SK-N-SH (cell line): ENCODE measurements at regions not wholly inside any gene's neighbourhood (a gene's known extent, or its start where the extent isn't known, plus 50 kb on each side); places are given as distances from the start of the nearest gene placed in this dataset.

Source experiments
- CTCF ChIA-PET: fragments of 300-600, 350-600 bp; formaldehyde crosslinking; extraction: SDS; loops from one replicate; lab custom pipeline; 2021; lab: Yijun Ruan, JAX
- POLR2A ChIA-PET: fragments of 350-600 bp; sonication (Branson Sonifier 250); formaldehyde crosslinking; extraction: SDS; loops from one replicate; lab custom pipeline; 2020; ENCODE audit warnings: antibody characterized with exemption, inconsistent platforms; lab: Yijun Ruan, JAX
- DNase-seq: peaks from one replicate; pipeline ENCODE4 v3.0.0; 2012
- H2AFZ ChIP-seq: fragments of 200-600 bp; sonication (generic); 2 replicates; pipeline ENCODE4 v1.8.1; 2016; ENCODE audit warnings: antibody characterized with exemption, mild to moderate bottlenecking, low read depth
- H3F3A ChIP-seq: fragments of 200-600 bp; sonication (generic); replicated peaks from 2 replicates; pipeline ENCODE3; 2016; ENCODE audit warnings: antibody characterized with exemption, mild to moderate bottlenecking; ENCODE audit not compliant: insufficient read depth
- H3K27ac ChIP-seq, 2 experiments: fragments of 200-500 bp in 1 of 2; fragments of 200-600 bp in 1 of 2; sonication (Bioruptor generic) in 1 of 2; sonication (generic), shearing (Covaris generic) in 1 of 2; 2 replicates each; pipeline versions ENCODE4 v1.5.1 to v1.6.1; 2014 to 2016; ENCODE audit warnings: low read depth in 2 of 2, inconsistent platforms in 1 of 2, low read length in 1 of 2, mild to moderate bottlenecking in 1 of 2, mixed read lengths in 1 of 2
- H3K27me3 ChIP-seq: fragments of 200-600 bp; sonication (generic), shearing (Covaris generic); 2 replicates; pipeline ENCODE4 v1.6.1; 2016; ENCODE audit warnings: mixed run types; ENCODE audit not compliant: insufficient read depth
- H3K36me3 ChIP-seq, 2 experiments: fragments of 200-500 bp in 1 of 2; fragments of 200-600 bp in 1 of 2; sonication (Bioruptor generic) in 1 of 2; sonication (generic) in 1 of 2; replicated peaks in 1 of 2; 2 replicates each; pipeline versions ENCODE3 to v1.5.1; 2014 to 2016; ENCODE audit warnings: low read length in 1 of 2, mild to moderate bottlenecking in 1 of 2; ENCODE audit not compliant: insufficient read depth in 2 of 2, control insufficient read depth in 1 of 2
- H3K4me1 ChIP-seq, 2 experiments: fragments of 200-500 bp in 1 of 2; fragments of 200-600 bp in 1 of 2; sonication (Bioruptor generic) in 1 of 2; sonication (generic), shearing (Covaris generic) in 1 of 2; 2 replicates each; pipeline versions ENCODE4 v1.5.1 to v1.6.1; 2014 to 2016; ENCODE audit warnings: low read depth in 1 of 2, low read length in 1 of 2, mixed run types in 1 of 2; ENCODE audit not compliant: insufficient read depth in 2 of 2, control insufficient read depth in 1 of 2
- H3K4me2 ChIP-seq: fragments of 200-600 bp; sonication (generic), shearing (Covaris generic); 2 replicates; pipeline ENCODE4 v1.6.1; 2017; ENCODE audit warnings: mixed run types
- H3K4me3 ChIP-seq, 2 experiments: fragments of 200-500 bp in 1 of 2; fragments of 200-600 bp in 1 of 2; sonication (Bioruptor generic) in 1 of 2; sonication (generic), shearing (Covaris generic) in 1 of 2; 2 replicates each; pipeline versions ENCODE4 v1.5.1 to v1.8.1; 2014 to 2016; ENCODE audit warnings: low read depth in 2 of 2, inconsistent platforms in 1 of 2, low read length in 1 of 2, mild to moderate bottlenecking in 1 of 2, mixed read lengths in 1 of 2, moderate library complexity in 1 of 2
- H3K79me2 ChIP-seq: fragments of 200-600 bp; sonication (generic); 2 replicates; pipeline ENCODE4 v1.8.1; 2017; ENCODE audit warnings: mild to moderate bottlenecking; ENCODE audit not compliant: insufficient read depth
- H3K9ac ChIP-seq: fragments of 200-600 bp; sonication (generic); 2 replicates; pipeline ENCODE4 v1.6.1; 2017; ENCODE audit warnings: mixed run types
- H3K9me2 ChIP-seq: fragments of 200-600 bp; sonication (generic); 2 replicates; pipeline ENCODE4 v1.6.1; 2017; ENCODE audit warnings: mixed run types
- H3K9me3 ChIP-seq: fragments of 200-600 bp; sonication (generic); 2 replicates; pipeline ENCODE4 v1.6.1; 2017; ENCODE audit warnings: mixed run types, mild to moderate bottlenecking, moderate library complexity
- H4K20me1 ChIP-seq: fragments of 200-600 bp; sonication (generic); 2 replicates; pipeline ENCODE4 v1.6.1; 2017; ENCODE audit warnings: mild to moderate bottlenecking, mixed run types; ENCODE audit not compliant: insufficient read depth
- CTCF ChIP-seq: fragments of 200-600 bp; sonication (generic); IDR thresholded peaks from 2 replicates; pipeline ENCODE4 v1.6.1; 2017; ENCODE audit warnings: antibody characterized with exemption, mild to moderate bottlenecking, moderate library complexity
- ELF1 ChIP-seq: IDR thresholded peaks from 2 replicates; pipeline ENCODE4 v1.4.0; 2012
- EP300 ChIP-seq, 2 experiments: IDR thresholded peaks; 2 replicates each; pipeline versions ENCODE4 v1.4.0 to v1.6.1; 2012; ENCODE audit warnings: borderline replicate concordance in 1 of 2, low read depth in 1 of 2, low read length in 1 of 2
- FOXM1 ChIP-seq: IDR thresholded peaks from 2 replicates; pipeline ENCODE4 v1.4.0; 2012; ENCODE audit warnings: low read depth, mild to moderate bottlenecking
- GATA2 ChIP-seq: sonication (generic); formaldehyde crosslinking; IDR thresholded peaks from 2 replicates; pipeline ENCODE4 v1.5.0; 2020; ENCODE audit warnings: mild to moderate bottlenecking, missing genetic modification reagents
- JUND ChIP-seq: IDR thresholded peaks from 2 replicates; pipeline ENCODE4 v1.4.0; 2012
- MAX ChIP-seq: IDR thresholded peaks from 2 replicates; pipeline ENCODE4 v1.4.0; 2012; ENCODE audit warnings: low read depth
- MEF2A ChIP-seq: IDR thresholded peaks from 2 replicates; pipeline ENCODE4 v1.4.0; 2012; ENCODE audit warnings: low read depth, borderline replicate concordance
- MXI1 ChIP-seq: IDR thresholded peaks from 2 replicates; pipeline ENCODE4 v1.6.1; 2012; ENCODE audit warnings: mild to moderate bottlenecking, low read depth, low read length, improper control_type of control experiment
- PBX3 ChIP-seq: IDR thresholded peaks from 2 replicates; pipeline ENCODE4; 2012
- RCOR1 ChIP-seq: fragments of 150-350 bp; IDR thresholded peaks from 2 replicates; pipeline ENCODE4 v1.6.1; 2017; ENCODE audit warnings: antibody characterized with exemption, low read length
- RFX5 ChIP-seq: IDR thresholded peaks from 2 replicates; pipeline ENCODE4 v1.6.1; 2012; ENCODE audit warnings: mild to moderate bottlenecking, improper control_type of control experiment, low read length
- RXRA ChIP-seq: IDR thresholded peaks from 2 replicates; pipeline ENCODE4 v1.4.0; 2012; ENCODE audit warnings: low read depth, mild to moderate bottlenecking, borderline replicate concordance
- SIN3A ChIP-seq: IDR thresholded peaks from 2 replicates; pipeline ENCODE4 v1.6.1; 2012; ENCODE audit warnings: low read depth, mild to moderate bottlenecking, low read length, moderate library complexity, borderline replicate concordance
- SMC3 ChIP-seq: IDR thresholded peaks from 2 replicates; pipeline ENCODE4 v1.6.1; 2012; ENCODE audit warnings: low read depth, low read length, improper control_type of control experiment
- TAF1 ChIP-seq: IDR thresholded peaks from 2 replicates; pipeline ENCODE4 v1.6.1; 2012; ENCODE audit warnings: low read depth, mild to moderate bottlenecking, low read length, moderate library complexity, borderline replicate concordance
- WGBS: methylation state at CpG from one replicate; pipeline ENCODE4 v1.1.6; 2017; ENCODE audit warnings: low lambda C conversion rate; 5-methylcytosine and 5-hydroxymethylcytosine counted together
- TF ChIP-seq, protein P1 (sequence below): IDR thresholded peaks from 2 replicates; pipeline ENCODE4 v1.6.1; 2012; ENCODE audit warnings: mild to moderate bottlenecking, low read depth, low read length, moderate library complexity
- TF ChIP-seq, protein P2 (sequence below): IDR thresholded peaks from 2 replicates; pipeline ENCODE4 v1.4.0; 2012; ENCODE audit warnings: low read depth, borderline replicate concordance

DNA sequence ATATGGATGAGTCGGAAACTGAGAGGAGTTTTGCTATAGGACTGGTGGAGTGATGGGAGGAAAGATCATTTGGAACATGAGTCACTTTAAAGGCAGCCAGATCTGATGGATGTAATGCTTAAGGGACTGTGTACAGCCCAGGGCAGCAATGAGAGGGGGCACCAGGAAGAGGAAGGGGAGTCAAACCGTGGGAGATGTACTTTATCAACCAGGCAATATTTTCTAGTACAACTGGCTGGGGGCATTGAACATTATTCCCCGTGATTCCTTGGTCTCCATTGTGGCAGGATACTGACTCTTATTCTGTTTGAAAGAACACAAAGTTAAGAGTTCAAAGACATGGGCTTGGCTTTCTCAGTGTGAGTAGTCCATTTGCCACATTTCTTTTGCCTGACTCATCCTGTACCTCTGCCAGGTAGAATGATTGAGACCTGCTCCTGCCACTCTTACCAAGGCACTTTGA, 268.2 kb upstream of the NR5A2 start:
- H2AFZ ChIP-seq: no peak overlapping the region
- no peaks in the 10 kb centered on the region for H3K9me3 ChIP-seq
- H4K20me1 ChIP-seq: no peaks in the 10 kb centered on the region
- H3K27ac ChIP-seq: no peak overlapping the region
- no peaks in the 10 kb centered on the region for H3K4me1 ChIP-seq
- POLR2A ChIA-PET: no interaction called here
- no peak overlapping the region for H3K4me3 ChIP-seq
- 26% methylated on average over 3 of the region's 3 CpGs for WGBS
- TF ChIP-seq JUND: no peak; the same call in 1 of the 2 replicates
- no peak for TF ChIP-seq RFX5
- TF ChIP-seq MEF2A: no peak
- no peak for TF ChIP-seq ELF1
- TF ChIP-seq TAF1: no peak
- TF ChIP-seq, protein P1, sequence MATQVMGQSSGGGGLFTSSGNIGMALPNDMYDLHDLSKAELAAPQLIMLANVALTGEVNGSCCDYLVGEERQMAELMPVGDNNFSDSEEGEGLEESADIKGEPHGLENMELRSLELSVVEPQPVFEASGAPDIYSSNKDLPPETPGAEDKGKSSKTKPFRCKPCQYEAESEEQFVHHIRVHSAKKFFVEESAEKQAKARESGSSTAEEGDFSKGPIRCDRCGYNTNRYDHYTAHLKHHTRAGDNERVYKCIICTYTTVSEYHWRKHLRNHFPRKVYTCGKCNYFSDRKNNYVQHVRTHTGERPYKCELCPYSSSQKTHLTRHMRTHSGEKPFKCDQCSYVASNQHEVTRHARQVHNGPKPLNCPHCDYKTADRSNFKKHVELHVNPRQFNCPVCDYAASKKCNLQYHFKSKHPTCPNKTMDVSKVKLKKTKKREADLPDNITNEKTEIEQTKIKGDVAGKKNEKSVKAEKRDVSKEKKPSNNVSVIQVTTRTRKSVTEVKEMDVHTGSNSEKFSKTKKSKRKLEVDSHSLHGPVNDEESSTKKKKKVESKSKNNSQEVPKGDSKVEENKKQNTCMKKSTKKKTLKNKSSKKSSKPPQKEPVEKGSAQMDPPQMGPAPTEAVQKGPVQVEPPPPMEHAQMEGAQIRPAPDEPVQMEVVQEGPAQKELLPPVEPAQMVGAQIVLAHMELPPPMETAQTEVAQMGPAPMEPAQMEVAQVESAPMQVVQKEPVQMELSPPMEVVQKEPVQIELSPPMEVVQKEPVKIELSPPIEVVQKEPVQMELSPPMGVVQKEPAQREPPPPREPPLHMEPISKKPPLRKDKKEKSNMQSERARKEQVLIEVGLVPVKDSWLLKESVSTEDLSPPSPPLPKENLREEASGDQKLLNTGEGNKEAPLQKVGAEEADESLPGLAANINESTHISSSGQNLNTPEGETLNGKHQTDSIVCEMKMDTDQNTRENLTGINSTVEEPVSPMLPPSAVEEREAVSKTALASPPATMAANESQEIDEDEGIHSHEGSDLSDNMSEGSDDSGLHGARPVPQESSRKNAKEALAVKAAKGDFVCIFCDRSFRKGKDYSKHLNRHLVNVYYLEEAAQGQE: no peak
- TF ChIP-seq RXRA: no peak
- TF ChIP-seq MAX: no peak
- TF ChIP-seq, all 33 proteins: peak for 0
- Histone ChIP-seq H3F3A (no peaks in the 10 kb centered on the region), H3K36me3 (no peaks in the 10 kb centered on the region), H3K9me2 (no peaks in the 10 kb centered on the region), H3K27me3 (no peaks in the 10 kb centered on the region), H3K79me2 (no peaks in the 10 kb centered on the region), H3K9ac (no peak overlapping the region), H3K4me2 (no peak overlapping the region)
- CTCF ChIA-PET: no interaction called here
- no peak for DNase-seq

DNA sequence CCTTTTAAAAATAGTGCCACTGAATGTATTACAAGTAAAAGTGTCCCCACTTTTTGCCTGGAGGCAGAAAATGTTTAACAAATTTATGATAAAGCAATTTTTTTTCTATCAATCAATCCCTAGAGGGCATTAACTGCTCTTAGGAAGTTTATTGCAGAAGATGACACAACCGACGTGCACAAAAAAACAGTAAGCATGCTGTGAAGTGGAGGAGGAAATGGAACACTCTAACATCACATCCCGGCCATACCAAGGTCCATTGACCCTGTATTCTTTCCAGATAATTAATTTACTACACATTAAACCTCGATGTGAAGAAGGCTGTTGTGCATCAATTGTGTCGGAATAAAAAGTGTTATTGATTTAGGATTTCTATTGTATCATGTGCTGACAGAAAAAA, 264.9 kb upstream of the NR5A2 start:
- DNase-seq: no peak
- 49% methylated on average over 5 of the region's 5 CpGs for WGBS
- TF ChIP-seq RCOR1: no peak
- no peak for TF ChIP-seq GATA2 (CRISPR knock-in tag)
- TF ChIP-seq MXI1: no peak
- no peak for TF ChIP-seq CTCF
- no peak for TF ChIP-seq PBX3
- TF ChIP-seq SIN3A: no peak
- no peak for TF ChIP-seq EP300 (IDR thresholded peaks at IDR 0.05; ENCODE audit: borderline replicate concordance in 1 of 2, low read depth in 1 of 2, low read length in 1 of 2)
- no peak for TF ChIP-seq SMC3
- no peak for TF ChIP-seq ELF1
- TF ChIP-seq, protein P2, sequence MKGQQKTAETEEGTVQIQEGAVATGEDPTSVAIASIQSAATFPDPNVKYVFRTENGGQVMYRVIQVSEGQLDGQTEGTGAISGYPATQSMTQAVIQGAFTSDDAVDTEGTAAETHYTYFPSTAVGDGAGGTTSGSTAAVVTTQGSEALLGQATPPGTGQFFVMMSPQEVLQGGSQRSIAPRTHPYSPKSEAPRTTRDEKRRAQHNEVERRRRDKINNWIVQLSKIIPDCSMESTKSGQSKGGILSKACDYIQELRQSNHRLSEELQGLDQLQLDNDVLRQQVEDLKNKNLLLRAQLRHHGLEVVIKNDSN: no peak
- TF ChIP-seq MEF2A: no peak
- no peak for TF ChIP-seq FOXM1

More for the DNA sequence above, 264.9 kb upstream of the NR5A2 start:
- ChIA-PET CTCF (no interaction called here), POLR2A (no interaction called here)
- Histone ChIP-seq H3K79me2 (no peaks in the 10 kb centered on the region), H4K20me1 (no peaks in the 10 kb centered on the region), H3K9me2 (no peaks in the 10 kb centered on the region), H3K4me3 (no peak overlapping the region), H3K9ac (no peak overlapping the region), H3F3A (no peaks in the 10 kb centered on the region), H3K27me3 (no peaks in the 10 kb centered on the region), H3K4me2 (no peak overlapping the region), H3K27ac (no peak overlapping the region), H3K4me1 (no peaks in the 10 kb centered on the region), H3K9me3 (peaks cover 7% of the 10 kb centered on the region; the same call in 1 of the 2 replicates), H3K36me3 (no peaks in the 10 kb centered on the region), H2AFZ (no peak overlapping the region)
